NCI-H748 (cell line): ENCODE measurements at regions not wholly inside any gene's neighbourhood (a gene's known extent, or its start where the extent isn't known, plus 50 kb on each side); places are given as distances from the start of the nearest gene placed in this dataset.

Experiments used
- DNase-seq: peaks from one replicate; lab custom pipeline; 2025; ENCODE audit not compliant: unreplicated experiment; lab: John Stamatoyannopoulos, UW

DNA sequence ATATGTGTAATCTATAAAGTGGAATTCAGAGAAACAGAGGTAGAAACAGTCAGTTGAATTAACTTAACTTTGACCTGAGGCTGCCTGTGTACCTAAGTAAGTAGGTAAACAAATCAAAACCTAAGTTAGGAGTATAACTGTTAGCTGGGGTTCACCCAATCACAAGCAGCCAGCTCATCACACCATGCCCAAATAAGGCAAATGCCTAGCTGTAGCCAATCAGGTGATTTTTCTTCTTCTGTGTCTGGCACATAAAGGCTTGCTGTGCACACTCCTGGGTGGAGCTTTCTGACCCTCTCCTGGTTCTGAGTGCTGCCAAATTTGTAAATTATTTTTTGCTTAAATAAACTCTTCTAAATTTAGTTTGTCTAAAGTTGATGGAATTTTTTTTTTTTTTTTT is 54.7 kb upstream of the TRIM39 start:
- DNase-seq, result peak; percentile 17

DNA sequence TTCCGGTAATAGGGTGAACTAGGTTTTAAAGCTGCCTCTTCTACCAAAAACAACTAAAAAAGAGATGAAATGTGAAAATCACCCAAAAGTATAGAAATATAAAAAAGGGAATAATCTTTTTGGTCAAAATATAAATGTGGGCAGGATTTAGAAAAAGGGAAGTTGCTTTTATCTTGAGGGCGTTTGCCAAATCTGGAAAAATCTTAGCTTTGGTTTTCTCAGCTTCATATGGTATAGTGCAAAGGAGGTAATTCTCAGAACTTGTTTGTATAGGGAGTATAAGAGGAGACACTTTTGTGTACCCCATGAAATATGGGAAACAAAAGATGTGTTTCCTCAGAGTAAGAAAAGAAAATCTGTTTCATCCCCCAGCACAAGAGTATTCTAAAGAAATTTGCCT is 54.2 kb upstream of the TRIM26 start:
- no peak for DNase-seq

DNA sequence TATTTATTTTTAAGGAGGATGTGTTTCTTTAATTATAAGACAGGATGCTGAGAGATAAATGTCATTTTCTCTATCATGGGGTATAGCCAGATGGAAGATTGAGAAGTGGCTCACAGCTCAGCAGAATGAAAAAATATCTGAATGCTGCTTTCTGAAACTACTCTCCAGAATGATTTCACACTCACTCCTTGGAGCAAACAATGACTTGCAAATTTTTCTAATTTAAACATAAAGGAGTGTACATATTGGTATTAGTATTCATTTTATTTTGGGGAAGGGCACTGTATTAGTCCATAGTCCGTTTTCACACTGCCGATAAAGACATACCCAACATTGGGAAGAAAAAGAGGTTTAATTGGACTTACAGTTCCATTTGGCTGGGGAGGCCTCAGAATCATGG is 52.4 kb upstream of the TRIM26 start:
- DNase-seq, result no peak

DNA sequence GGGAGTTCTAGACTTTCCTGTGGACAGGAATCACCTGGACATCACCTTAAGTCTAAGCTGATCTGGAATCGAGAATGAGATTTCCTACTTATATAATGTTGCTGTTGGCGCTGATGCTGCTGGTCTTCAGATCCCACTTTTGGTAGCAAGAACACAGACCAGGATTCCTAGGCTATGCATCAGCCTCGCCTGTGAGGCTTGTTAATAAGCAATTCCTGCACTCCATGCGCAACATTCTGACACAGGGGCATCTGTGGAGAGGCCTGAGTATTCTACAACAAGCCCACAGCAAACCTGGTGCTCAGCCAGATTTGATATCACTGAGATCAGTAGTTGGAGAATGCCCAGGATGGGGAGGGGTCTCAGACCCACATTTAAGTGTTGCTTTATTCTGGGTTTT is 52.0 kb upstream of the TRIM26 start:
- DNase-seq, result no peak

DNA sequence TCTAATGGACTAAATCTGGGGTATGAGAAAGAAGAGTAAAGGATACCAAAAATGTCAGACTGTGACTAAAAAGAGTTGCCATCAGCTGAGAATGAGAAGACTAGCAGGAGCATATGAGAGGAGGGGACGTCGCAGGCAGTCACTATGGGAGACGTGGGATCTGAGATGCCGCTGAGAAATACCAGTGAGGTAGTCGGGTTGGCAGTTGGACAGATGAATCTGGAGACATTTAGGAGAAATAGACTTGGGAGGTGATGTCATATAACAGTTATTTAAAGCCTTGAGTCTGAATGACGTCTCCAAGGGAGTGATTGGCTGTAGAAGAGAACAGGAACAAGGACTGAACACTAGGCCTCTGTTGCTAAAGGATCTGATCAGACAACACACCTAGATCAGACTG is 51.5 kb upstream of the TRIM26 start:
- no peak for DNase-seq

DNA sequence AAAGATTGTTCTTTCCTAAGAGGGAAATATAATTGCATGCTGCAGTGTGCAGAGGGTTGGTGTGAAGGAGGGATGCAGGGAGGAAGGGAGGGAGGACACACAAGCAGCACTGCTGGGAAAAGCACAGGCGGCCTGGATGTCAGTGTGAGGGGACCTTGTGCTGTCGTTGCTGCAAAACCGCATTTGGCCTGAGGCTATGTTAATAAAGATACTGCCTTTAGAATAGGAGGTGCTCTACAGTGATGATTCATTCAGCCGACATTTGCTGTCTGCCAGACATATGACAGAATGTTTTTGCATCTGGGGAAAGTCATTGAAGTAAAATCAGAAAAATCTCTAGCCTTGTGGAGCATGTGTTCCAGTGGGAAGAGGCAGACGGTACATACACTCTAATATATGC is 50.5 kb upstream of the TRIM26 start:
- DNase-seq, result no peak
